ENCODE measurements at regions not wholly inside any gene's neighbourhood (a gene's known extent, or its start where the extent isn't known, plus 50 kb on each side); places are given as distances from the start of the nearest gene placed in this dataset.

DNA sequence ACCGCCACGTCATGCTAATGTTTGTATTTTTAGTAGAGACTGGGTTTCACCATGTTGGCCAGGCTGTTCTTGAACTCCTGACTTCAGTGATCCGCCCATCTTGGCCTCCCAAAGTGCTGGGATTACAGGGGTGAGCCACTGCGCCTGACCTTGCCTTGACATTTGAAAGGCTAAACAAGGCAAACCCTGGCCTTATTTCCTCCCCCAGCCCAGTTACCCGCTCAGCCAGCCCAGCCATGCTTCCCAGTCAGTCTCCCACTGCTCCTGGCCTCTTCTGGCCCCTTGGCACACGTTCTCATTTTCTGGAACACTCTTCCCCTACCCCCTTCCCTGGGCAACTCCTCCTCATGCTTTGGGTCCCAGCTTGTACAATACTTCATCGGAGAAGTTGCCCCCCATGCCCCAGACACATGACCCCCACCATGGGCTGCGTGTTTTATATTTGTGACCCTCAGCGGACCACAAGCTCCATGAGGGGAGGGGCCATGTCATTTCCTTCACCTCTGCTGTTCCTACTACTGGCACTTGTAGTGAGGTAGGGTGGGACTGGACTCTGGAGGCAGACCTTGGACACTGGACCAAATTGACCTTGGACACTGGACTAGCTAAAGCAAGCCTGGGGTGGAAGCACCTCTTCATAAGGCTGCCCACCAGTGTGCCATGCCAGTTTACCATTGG lies 94.4 kb upstream of the IER5L start:
- TF ChIP-seq CTCF (IDR thresholded peaks at IDR 0.05; ENCODE audit: low read depth, low read length, missing input control) = no peak
- TF ChIP-seq TAF1 (conservative IDR thresholded peaks at IDR 0.05) = no peak
